NT2/D1 (cell line): ENCODE measurements at regions not wholly inside any gene's neighbourhood (a gene's known extent, or its start where the extent isn't known, plus 50 kb on each side); places are given as distances from the start of the nearest gene placed in this dataset.

Experiments used
- DNase-seq: peaks from one replicate; pipeline ENCODE4 v3.0.0-alpha.2; 2011; ENCODE audit warnings: low read depth, low spot score
- H3K27me3 ChIP-seq: 2 replicates; pipeline ENCODE4 v1.6.0; 2011; ENCODE audit warnings: mild to moderate bottlenecking; ENCODE audit not compliant: insufficient read length, insufficient read depth
- H3K36me3 ChIP-seq: 2 replicates; pipeline ENCODE4 v1.6.1; 2011; ENCODE audit warnings: mild to moderate bottlenecking, low read length, mixed read lengths; ENCODE audit not compliant: insufficient read depth, insufficient read length
- H3K4me1 ChIP-seq: 2 replicates; pipeline ENCODE4 v1.5.1; 2011; ENCODE audit not compliant: insufficient read depth, insufficient read length
- H3K4me3 ChIP-seq: 2 replicates; pipeline ENCODE4 v1.5.1; 2011; ENCODE audit warnings: low read depth; ENCODE audit not compliant: insufficient read length
- H3K9ac ChIP-seq: 2 replicates; pipeline ENCODE4 v1.6.0; 2011; ENCODE audit warnings: low read depth; ENCODE audit not compliant: insufficient read length
- H3K9me3 ChIP-seq: 2 replicates; pipeline ENCODE4 v1.5.1; 2011; ENCODE audit warnings: mild to moderate bottlenecking, low read length; ENCODE audit not compliant: insufficient read depth
- SUZ12 ChIP-seq: IDR thresholded peaks from 2 replicates; pipeline ENCODE4 v1.6.1; 2011; ENCODE audit not compliant: insufficient read length, insufficient read depth; ENCODE audit errors: extremely low read depth
- YY1 ChIP-seq: IDR thresholded peaks from 2 replicates; pipeline ENCODE4 v1.6.1; 2011; ENCODE audit not compliant: insufficient read length, insufficient read depth
- ZNF274 ChIP-seq: IDR thresholded peaks from 2 replicates; pipeline ENCODE4 v1.6.1; 2011; ENCODE audit warnings: mild to moderate bottlenecking, low read depth, low read length

- no peaks in the 10 kb centered on the region for H3K27me3 ChIP-seq
- no peaks in the 10 kb centered on the region for H3K36me3 ChIP-seq
- no peak overlapping the region for H3K4me3 ChIP-seq
- peaks cover 4% of the 10 kb centered on the region for H3K4me1 ChIP-seq
- TF ChIP-seq SUZ12: no peak
- TF ChIP-seq YY1: no peak
- no peak for TF ChIP-seq ZNF274
- H3K9ac ChIP-seq: no peak overlapping the region
- no peak for DNase-seq
- H3K9me3 ChIP-seq: no peaks in the 10 kb centered on the region
These were observed 133.1 kb upstream of the MLN start for GRCh38 chr6:33936886-33937285.

GRCh38 chr6:33935439-33936080 is 131.8 kb upstream of the MLN start:
- DNase-seq: no peak
- TF ChIP-seq SUZ12 (no peak), YY1 (no peak), ZNF274 (no peak)
- H3K4me3 ChIP-seq: no peak overlapping the region
- no peaks in the 10 kb centered on the region for H3K9me3 ChIP-seq
- peak overlapping the region; percentile 34 for H3K9ac ChIP-seq
- H3K4me1 ChIP-seq: peaks cover 4% of the 10 kb centered on the region
- no peaks in the 10 kb centered on the region for H3K36me3 ChIP-seq
- no peaks in the 10 kb centered on the region for H3K27me3 ChIP-seq

DNA sequence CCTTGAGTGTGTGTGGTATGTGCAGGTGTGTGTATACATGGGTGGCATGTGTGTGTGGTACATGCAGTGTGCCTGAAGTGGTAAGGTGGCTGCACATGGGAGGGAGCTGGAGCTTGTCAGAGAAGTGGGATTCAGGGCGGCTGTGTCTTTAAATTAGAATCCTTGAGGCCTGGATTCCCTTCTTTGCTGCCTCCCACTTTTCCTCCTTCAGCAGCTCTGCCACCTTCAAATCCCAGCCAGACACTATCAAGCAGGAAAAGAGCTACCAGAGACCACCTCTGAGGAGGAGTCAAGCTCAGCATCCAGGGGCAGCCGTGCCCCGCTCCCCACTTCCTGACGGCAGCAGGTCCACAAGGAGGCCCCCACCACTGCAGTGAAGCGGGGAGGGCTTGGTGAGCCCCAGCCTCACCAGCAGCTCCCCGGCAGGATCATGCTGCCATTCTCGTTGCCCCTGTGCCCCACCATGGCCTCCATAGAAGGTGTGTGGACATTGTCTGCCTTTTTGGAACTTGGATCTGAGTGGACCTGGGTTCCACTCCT is 131.0 kb upstream of the MLN start:
- no peak for DNase-seq
- H3K4me1 ChIP-seq: peaks cover 4% of the 10 kb centered on the region

DNA sequence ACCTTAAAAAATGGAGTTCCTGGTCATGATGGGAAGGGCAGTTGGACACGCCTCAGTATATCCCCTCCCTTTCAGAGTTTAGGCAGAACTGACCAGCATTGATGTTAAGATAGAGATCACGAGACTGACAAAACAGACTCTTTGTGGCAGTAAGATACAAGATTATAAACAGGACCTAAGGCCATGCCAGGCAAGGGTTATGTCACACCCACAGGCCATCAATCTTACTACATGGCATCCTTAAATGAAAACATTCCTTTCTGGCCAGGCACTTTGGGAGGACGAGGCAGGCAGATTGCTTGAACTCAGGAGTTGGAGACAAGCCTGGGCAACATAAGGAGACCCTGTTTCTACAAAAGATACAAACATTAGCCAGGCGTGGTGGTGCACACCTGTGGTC is 129.3 kb upstream of the MLN start:
- no peaks in the 10 kb centered on the region for H3K27me3 ChIP-seq
- no peak overlapping the region for H3K9ac ChIP-seq
- no peak for TF ChIP-seq SUZ12
- TF ChIP-seq ZNF274: no peak
- TF ChIP-seq YY1: no peak
- DNase-seq: no peak
- no peak overlapping the region for H3K4me3 ChIP-seq
- H3K36me3 ChIP-seq: no peaks in the 10 kb centered on the region
- peaks cover 8% of the 10 kb centered on the region for H3K9me3 ChIP-seq
- H3K4me1 ChIP-seq: peaks cover 4% of the 10 kb centered on the region

More for the DNA sequence above, 131.0 kb upstream of the MLN start:
- Histone ChIP-seq H3K9ac (no peak overlapping the region), H3K27me3 (no peaks in the 10 kb centered on the region), H3K36me3 (no peaks in the 10 kb centered on the region), H3K4me3 (no peak overlapping the region), H3K9me3 (no peaks in the 10 kb centered on the region)
- TF ChIP-seq ZNF274: no peak
- no peak for TF ChIP-seq SUZ12
- TF ChIP-seq YY1: no peak

GRCh38 chr6:33931799-33932198 is 128.0 kb upstream of the MLN start:
- H3K27me3 ChIP-seq: no peaks in the 10 kb centered on the region
- peaks cover 15% of the 10 kb centered on the region for H3K9me3 ChIP-seq

GRCh38 chr6:33929575-33930288 is 125.9 kb upstream of the MLN start:
- Histone ChIP-seq H3K9ac (no peak overlapping the region), H3K9me3 (peaks cover 15% of the 10 kb centered on the region), H3K27me3 (no peaks in the 10 kb centered on the region), H3K36me3 (no peaks in the 10 kb centered on the region), H3K4me1 (peaks cover 1% of the 10 kb centered on the region), H3K4me3 (no peak overlapping the region)
- TF ChIP-seq SUZ12 (no peak), ZNF274 (no peak), YY1 (no peak)
- no peak for DNase-seq

More at GRCh38 chr6:33931799-33932198, 128.0 kb upstream of the MLN start:
- Histone ChIP-seq H3K4me1 (peaks cover 4% of the 10 kb centered on the region), H3K36me3 (no peaks in the 10 kb centered on the region), H3K9ac (no peak overlapping the region), H3K4me3 (no peak overlapping the region)
- TF ChIP-seq ZNF274: no peak
- no peak for TF ChIP-seq YY1
- TF ChIP-seq SUZ12: no peak
- DNase-seq: no peak

- Histone ChIP-seq H3K4me3 (no peak overlapping the region), H3K27me3 (no peaks in the 10 kb centered on the region), H3K9ac (no peak overlapping the region), H3K4me1 (no peaks in the 10 kb centered on the region), H3K36me3 (no peaks in the 10 kb centered on the region), H3K9me3 (peaks cover 15% of the 10 kb centered on the region)
- no peak for DNase-seq
- no peak for TF ChIP-seq ZNF274
- TF ChIP-seq YY1: no peak
- TF ChIP-seq SUZ12: no peak
These were observed 123.8 kb upstream of the MLN start for GRCh38 chr6:33927616-33928015.

- Histone ChIP-seq H3K27me3 (no peaks in the 10 kb centered on the region), H3K36me3 (no peaks in the 10 kb centered on the region), H3K4me3 (no peak overlapping the region), H3K9me3 (peaks cover 15% of the 10 kb centered on the region), H3K4me1 (no peaks in the 10 kb centered on the region), H3K9ac (no peak overlapping the region)
- TF ChIP-seq SUZ12 (no peak), ZNF274 (no peak), YY1 (no peak)
- no peak for DNase-seq
These were observed 123.3 kb upstream of the MLN start for GRCh38 chr6:33927112-33927511.
